ENCODE measurements at regions not wholly inside any gene's neighbourhood (a gene's known extent, or its start where the extent isn't known, plus 50 kb on each side); places are given as distances from the start of the nearest gene placed in this dataset.

- DNase-seq: peak; percentile 36
These were observed 200.7 kb upstream of the POU3F1 start for GRCh38 chr1:38246955-38247952.

GRCh38 chr1:38244218-38244845 is 197.7 kb upstream of the POU3F1 start:
- no peak for DNase-seq

GRCh38 chr1:38243106-38243505 is 196.5 kb upstream of the POU3F1 start:
- DNase-seq: no peak

GRCh38 chr1:38242506-38242905 is 195.9 kb upstream of the POU3F1 start:
- DNase-seq: no peak

GRCh38 chr1:38241594-38242334 is 195.2 kb upstream of the POU3F1 start:
- DNase-seq: no peak

- DNase-seq: no peak
These were observed 194.0 kb upstream of the POU3F1 start for GRCh38 chr1:38240618-38241017.

GRCh38 chr1:38239258-38239835 is 192.8 kb upstream of the POU3F1 start:
- DNase-seq: no peak

GRCh38 chr1:38238294-38238693 is 191.7 kb upstream of the POU3F1 start:
- DNase-seq: no peak

GRCh38 chr1:38235705-38236104 is 189.1 kb upstream of the POU3F1 start:
- peak; percentile 97 for DNase-seq

- no peak for DNase-seq
These were observed 185.3 kb upstream of the POU3F1 start for GRCh38 chr1:38231941-38232340.

- DNase-seq: no peak
These were observed 182.1 kb upstream of the POU3F1 start for GRCh38 chr1:38228718-38229117.

GRCh38 chr1:38225745-38226144 is 179.2 kb upstream of the POU3F1 start:
- no peak for DNase-seq

GRCh38 chr1:38223391-38223790 is 176.8 kb upstream of the POU3F1 start:
- no peak for DNase-seq

GRCh38 chr1:38222891-38223290 is 176.3 kb upstream of the POU3F1 start:
- peak; percentile 44 for DNase-seq

- DNase-seq: peak; percentile 96
These were observed 174.5 kb upstream of the POU3F1 start for GRCh38 chr1:38221006-38221649.

GRCh38 chr1:38217316-38217715 is 170.7 kb upstream of the POU3F1 start:
- no peak for DNase-seq

- no peak for DNase-seq
These were observed 167.2 kb upstream of the POU3F1 start for GRCh38 chr1:38213646-38214434.

GRCh38 chr1:38210895-38211177 is 164.2 kb upstream of the POU3F1 start:
- DNase-seq: no peak

- no peak for DNase-seq
These were observed 163.7 kb upstream of the POU3F1 start for GRCh38 chr1:38210021-38210894.
